ENCODE measurements at regions not wholly inside any gene's neighbourhood (a gene's known extent, or its start where the extent isn't known, plus 50 kb on each side); places are given as distances from the start of the nearest gene placed in this dataset.

GRCh38 chr18:42168487-42168886 is 213.5 kb downstream of the PIK3C3 start:
- no peak for TF ChIP-seq Cebpa-rat (IDR thresholded peaks at IDR 0.05)
- Histone ChIP-seq H3K4me2 (no peak overlapping the region), H3K4me1 (no peaks in the 10 kb centered on the region), H3K27ac (no peak overlapping the region), H4K20me1 (no peaks in the 10 kb centered on the region), H3K36me3 (no peaks in the 10 kb centered on the region), H3K27me3 (no peaks in the 10 kb centered on the region), H3K9ac (no peak overlapping the region), H3K4me3 (no peak overlapping the region), H3K9me3 (no peaks in the 10 kb centered on the region)

GRCh38 chr18:42168907-42169306 is 213.9 kb downstream of the PIK3C3 start:
- no peak for TF ChIP-seq Cebpa-rat (IDR thresholded peaks at IDR 0.05)
- no peaks in the 10 kb centered on the region for H3K9me3 ChIP-seq
- no peak overlapping the region for H3K4me3 ChIP-seq
- H3K9ac ChIP-seq: no peak overlapping the region
- no peaks in the 10 kb centered on the region for H3K36me3 ChIP-seq
- no peak overlapping the region for H3K27ac ChIP-seq
- no peaks in the 10 kb centered on the region for H3K27me3 ChIP-seq
- no peaks in the 10 kb centered on the region for H3K4me1 ChIP-seq
- H4K20me1 ChIP-seq: no peaks in the 10 kb centered on the region
- no peak overlapping the region for H3K4me2 ChIP-seq

GRCh38 chr18:42174909-42175308 is 219.9 kb downstream of the PIK3C3 start:
- H3K9me3 ChIP-seq: no peaks in the 10 kb centered on the region
- H3K9ac ChIP-seq: no peak overlapping the region
- H3K27me3 ChIP-seq: no peaks in the 10 kb centered on the region
- H3K4me3 ChIP-seq: no peak overlapping the region
- no peaks in the 10 kb centered on the region for H4K20me1 ChIP-seq
- no peaks in the 10 kb centered on the region for H3K36me3 ChIP-seq
- H3K4me1 ChIP-seq: no peaks in the 10 kb centered on the region
- no peak overlapping the region for H3K4me2 ChIP-seq
- H3K27ac ChIP-seq: no peak overlapping the region
- TF ChIP-seq Cebpa-rat (IDR thresholded peaks at IDR 0.05): no peak

- H3K4me1 ChIP-seq: no peaks in the 10 kb centered on the region
- no peaks in the 10 kb centered on the region for H3K36me3 ChIP-seq
- no peak overlapping the region for H3K9ac ChIP-seq
- H3K4me3 ChIP-seq: no peak overlapping the region
- no peaks in the 10 kb centered on the region for H3K27me3 ChIP-seq
- H3K27ac ChIP-seq: no peak overlapping the region
- TF ChIP-seq Cebpa-rat (IDR thresholded peaks at IDR 0.05): no peak
- H4K20me1 ChIP-seq: no peaks in the 10 kb centered on the region
- no peaks in the 10 kb centered on the region for H3K9me3 ChIP-seq
- H3K4me2 ChIP-seq: no peak overlapping the region
Measured at GRCh38 chr18:42176599-42176998, 221.6 kb downstream of the PIK3C3 start.

GRCh38 chr18:42177390-42177789 is 222.4 kb downstream of the PIK3C3 start:
- H3K36me3 ChIP-seq: no peaks in the 10 kb centered on the region
- no peak overlapping the region for H3K4me2 ChIP-seq

GRCh38 chr18:42178376-42179080 is 223.5 kb downstream of the PIK3C3 start:
- no peak for TF ChIP-seq Cebpa-rat (IDR thresholded peaks at IDR 0.05)
- Histone ChIP-seq H3K4me2 (no peak overlapping the region), H3K4me1 (no peaks in the 10 kb centered on the region), H3K9ac (no peak overlapping the region), H3K4me3 (no peak overlapping the region), H3K9me3 (no peaks in the 10 kb centered on the region), H3K27ac (no peak overlapping the region), H4K20me1 (no peaks in the 10 kb centered on the region), H3K36me3 (no peaks in the 10 kb centered on the region), H3K27me3 (no peaks in the 10 kb centered on the region)

More at GRCh38 chr18:42177390-42177789, 222.4 kb downstream of the PIK3C3 start:
- no peak overlapping the region for H3K4me3 ChIP-seq
- no peaks in the 10 kb centered on the region for H3K4me1 ChIP-seq
- H3K27ac ChIP-seq: no peak overlapping the region
- TF ChIP-seq Cebpa-rat (IDR thresholded peaks at IDR 0.05): no peak
- H3K9ac ChIP-seq: no peak overlapping the region
- no peaks in the 10 kb centered on the region for H3K9me3 ChIP-seq
- no peaks in the 10 kb centered on the region for H4K20me1 ChIP-seq
- no peaks in the 10 kb centered on the region for H3K27me3 ChIP-seq

GRCh38 chr18:42179542-42180121 is 224.6 kb downstream of the PIK3C3 start:
- Histone ChIP-seq H3K4me3 (no peak overlapping the region), H4K20me1 (no peaks in the 10 kb centered on the region), H3K27ac (no peak overlapping the region), H3K9me3 (no peaks in the 10 kb centered on the region), H3K4me2 (no peak overlapping the region), H3K27me3 (no peaks in the 10 kb centered on the region), H3K9ac (no peak overlapping the region), H3K4me1 (no peaks in the 10 kb centered on the region), H3K36me3 (no peaks in the 10 kb centered on the region)
- TF ChIP-seq Cebpa-rat (IDR thresholded peaks at IDR 0.05): no peak

GRCh38 chr18:42181474-42181873 is 226.4 kb downstream of the PIK3C3 start:
- Histone ChIP-seq H3K4me2 (no peak overlapping the region), H3K27me3 (no peaks in the 10 kb centered on the region), H3K36me3 (no peaks in the 10 kb centered on the region), H4K20me1 (no peaks in the 10 kb centered on the region), H3K4me1 (peaks cover 5% of the 10 kb centered on the region), H3K9me3 (no peaks in the 10 kb centered on the region), H3K4me3 (no peak overlapping the region), H3K27ac (no peak overlapping the region), H3K9ac (no peak overlapping the region)
- TF ChIP-seq Cebpa-rat (IDR thresholded peaks at IDR 0.05): no peak

GRCh38 chr18:42182728-42183700 is 228.0 kb downstream of the PIK3C3 start:
- Histone ChIP-seq H3K36me3 (no peaks in the 10 kb centered on the region), H4K20me1 (no peaks in the 10 kb centered on the region), H3K4me2 (no peak overlapping the region), H3K27ac (no peak overlapping the region), H3K4me1 (peaks cover 20% of the 10 kb centered on the region), H3K9me3 (no peaks in the 10 kb centered on the region), H3K27me3 (no peaks in the 10 kb centered on the region), H3K9ac (no peak overlapping the region), H3K4me3 (no peak overlapping the region)
- no peak for TF ChIP-seq Cebpa-rat (IDR thresholded peaks at IDR 0.05)

- Histone ChIP-seq H3K4me1 (peaks cover 27% of the 10 kb centered on the region), H3K36me3 (no peaks in the 10 kb centered on the region), H3K27ac (no peak overlapping the region), H3K27me3 (no peaks in the 10 kb centered on the region), H3K9ac (no peak overlapping the region), H3K4me2 (no peak overlapping the region), H3K4me3 (no peak overlapping the region), H3K9me3 (no peaks in the 10 kb centered on the region), H4K20me1 (no peaks in the 10 kb centered on the region)
- no peak for TF ChIP-seq Cebpa-rat (IDR thresholded peaks at IDR 0.05)
Measured at GRCh38 chr18:42183746-42184145, 228.7 kb downstream of the PIK3C3 start.
